Caco-2 (cell line): ENCODE measurements at regions not wholly inside any gene's neighbourhood (a gene's known extent, or its start where the extent isn't known, plus 50 kb on each side); places are given as distances from the start of the nearest gene placed in this dataset.

Experiments
- BruUV-seq: library from RNA; stranded (reverse); fragments of 400-500 nt; replicated peaks from 2 replicates; lab custom pipeline; 2021; lab: Mats Ljungman, UMichigan
- CTCF ChIA-PET: fragments of 300-600 bp; sonication (Branson Sonifier 250); formaldehyde crosslinking; loops from one replicate; lab custom pipeline; 2022; ENCODE audit warnings: antibody characterized with exemption; lab: Charles Lee
- POLR2A ChIA-PET: fragments of 300-600 bp; sonication (Branson Sonifier 250); formaldehyde crosslinking; loops from one replicate; lab custom pipeline; 2022; ENCODE audit warnings: antibody characterized with exemption; lab: Charles Lee
- DNase-seq, 2 experiments: peaks; one replicate each; pipeline versions ENCODE4 v3.0.0 to v3.0.0-alpha.2; 2020 to 2022
- H3K27me3 ChIP-seq: replicated peaks from 2 replicates; pipeline ENCODE4 v1.6.0; 2011; ENCODE audit warnings: low read length; ENCODE audit not compliant: control insufficient read depth, insufficient read depth
- H3K36me3 ChIP-seq: 2 replicates; pipeline ENCODE4 v1.5.1; 2011; ENCODE audit warnings: low read length; ENCODE audit not compliant: control insufficient read depth, insufficient read depth
- H3K4me1 ChIP-seq: fragments of 250-450 bp; sonication (Bioruptor Pico); 2 replicates; pipeline ENCODE4 v1.5.1; 2020; ENCODE audit warnings: mild to moderate bottlenecking
- H3K4me3 ChIP-seq: 2 replicates; pipeline ENCODE4 v1.5.1; 2011; ENCODE audit warnings: low read depth, mild to moderate bottlenecking, control low read depth, low read length
- H3K9me3 ChIP-seq: fragments of 250-450 bp; sonication (Bioruptor Pico); 2 replicates; pipeline ENCODE4 v1.5.1; 2020; ENCODE audit warnings: mild to moderate bottlenecking, moderate library complexity
- H3K27ac Mint-ChIP-seq: one replicate; pipeline ENCODE4 v1.8.0; 2022; ENCODE audit warnings: mixed read lengths; ENCODE audit not compliant: unreplicated experiment
- H3K27me3 Mint-ChIP-seq: one replicate; pipeline ENCODE4 v1.8.0; 2022; ENCODE audit warnings: mixed read lengths; ENCODE audit not compliant: insufficient read depth, unreplicated experiment
- H3K36me3 Mint-ChIP-seq: one replicate; pipeline ENCODE4 v1.8.0; 2022; ENCODE audit warnings: mild to moderate bottlenecking, mixed read lengths; ENCODE audit not compliant: insufficient read depth, unreplicated experiment
- H3K4me1 Mint-ChIP-seq: one replicate; pipeline ENCODE4 v1.8.0; 2022; ENCODE audit warnings: low read depth, mixed read lengths; ENCODE audit not compliant: unreplicated experiment
- H3K4me3 Mint-ChIP-seq: one replicate; pipeline ENCODE4 v1.8.0; 2022; ENCODE audit warnings: mild to moderate bottlenecking, moderate library complexity, mixed read lengths; ENCODE audit not compliant: unreplicated experiment
- H3K9me3 Mint-ChIP-seq: one replicate; pipeline ENCODE4 v1.8.0; 2022; ENCODE audit warnings: mixed read lengths; ENCODE audit not compliant: unreplicated experiment
- CTCF ChIP-seq, 2 experiments: fragments of 200-600 bp in 1 of 2; IDR thresholded peaks; 1 replicate in 1 of 2; 2 replicates in 1 of 2; pipeline versions ENCODE4 v1.5.1 to v1.8.0; 2011 to 2022; ENCODE audit warnings: antibody characterized with exemption in 1 of 2, control low read depth in 1 of 2, inconsistent platforms in 1 of 2, low read depth in 1 of 2, low read length in 1 of 2, mild to moderate bottlenecking in 1 of 2, moderate library complexity in 1 of 2; ENCODE audit not compliant: insufficient read depth in 1 of 2, severe bottlenecking in 1 of 2, unreplicated experiment in 1 of 2
- intact Hi-C: fragments of 100-400 bp; cut with micrococcal nuclease; formaldehyde crosslinking; loops from one replicate; pipeline ENCODE4 v1.10.0; 2022; ENCODE audit not compliant: unreplicated experiment

DNA sequence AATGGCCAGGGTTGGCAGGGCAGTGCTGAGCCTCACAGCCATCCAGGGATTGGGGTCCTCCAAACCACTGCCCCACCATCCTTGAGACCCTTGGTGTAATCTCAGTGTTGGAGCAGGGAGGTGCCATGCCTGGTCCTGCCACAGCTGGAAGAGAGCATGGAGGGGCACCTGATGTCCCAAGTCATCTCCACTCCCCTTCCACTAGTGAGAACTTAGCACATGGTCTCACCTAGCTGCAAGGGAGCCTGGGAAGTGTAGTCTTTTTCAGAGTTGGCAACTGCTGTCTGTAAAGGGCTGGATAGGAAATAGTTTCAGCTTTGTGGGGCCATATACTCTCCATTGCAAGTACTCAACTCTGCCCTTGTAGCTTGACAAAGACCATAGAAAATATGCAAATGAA is 238.7 kb downstream of the RPS24 start:
- no peak for TF ChIP-seq CTCF (IDR thresholded peaks at IDR 0.05; ENCODE audit: insufficient read depth in 1 of 2, low read depth in 1 of 2, low read length in 1 of 2, severe bottlenecking in 1 of 2, unreplicated experiment in 1 of 2)
- intact Hi-C loops, result no loop called here
- no TSS peak for BruUV-seq
- no peaks in the 10 kb centered on the region for H3K27me3 Mint-ChIP-seq
- peaks cover 3% of the 10 kb centered on the region; the same call in 1 of the 2 replicates for H3K4me1 ChIP-seq
- POLR2A ChIA-PET, result no interaction called here
- no peaks in the 10 kb centered on the region for H3K36me3 Mint-ChIP-seq
- peaks cover 6% of the 10 kb centered on the region for H3K4me1 Mint-ChIP-seq
- CTCF ChIA-PET, result no interaction called here
- H3K36me3 ChIP-seq, result no peaks in the 10 kb centered on the region
- no peak for DNase-seq
- no peak overlapping the region for H3K27ac Mint-ChIP-seq
- H3K4me3 Mint-ChIP-seq, result no peak overlapping the region
- H3K9me3 Mint-ChIP-seq, result no peaks in the 10 kb centered on the region
- no peaks in the 10 kb centered on the region for H3K27me3 ChIP-seq
- no peak overlapping the region for H3K4me3 ChIP-seq
- H3K9me3 ChIP-seq, result no peaks in the 10 kb centered on the region; the same call in 1 of the 2 replicates

DNA sequence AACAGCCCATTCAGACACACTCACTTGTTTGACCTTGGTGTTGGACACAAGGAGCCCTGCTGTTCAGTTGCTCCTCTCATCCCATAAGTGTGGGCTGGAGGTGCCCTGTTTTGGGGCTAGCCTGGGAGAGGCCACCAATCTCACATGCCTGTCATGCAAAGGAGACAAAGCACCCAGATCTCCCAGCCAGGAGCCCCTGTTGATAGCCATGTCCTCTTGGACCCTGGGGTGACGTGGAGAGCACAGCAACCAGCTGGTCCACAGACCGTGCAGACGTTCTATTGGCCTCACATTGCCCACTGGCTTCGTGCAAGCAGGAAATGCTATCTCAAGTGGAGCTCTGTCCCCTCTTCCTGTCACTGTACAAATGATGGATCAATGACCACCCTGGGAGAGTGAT is 240.8 kb downstream of the RPS24 start:
- H3K36me3 ChIP-seq, result no peaks in the 10 kb centered on the region
- Mint-ChIP-seq H3K27ac (no peak overlapping the region), H3K4me1 (no peaks in the 10 kb centered on the region), H3K9me3 (no peaks in the 10 kb centered on the region), H3K4me3 (no peak overlapping the region), H3K27me3 (no peaks in the 10 kb centered on the region), H3K36me3 (no peaks in the 10 kb centered on the region)
- POLR2A ChIA-PET, result no interaction called here
- intact Hi-C loops, result no loop called here
- no peaks in the 10 kb centered on the region for H3K9me3 ChIP-seq
- H3K4me1 ChIP-seq, result no peaks in the 10 kb centered on the region
- CTCF ChIA-PET, result no interaction called here
- no peaks in the 10 kb centered on the region for H3K27me3 ChIP-seq
- H3K4me3 ChIP-seq, result no peak overlapping the region
- DNase-seq, result no peak
- no TSS peak for BruUV-seq
- no peak for TF ChIP-seq CTCF (IDR thresholded peaks at IDR 0.05; ENCODE audit: insufficient read depth in 1 of 2, low read depth in 1 of 2, low read length in 1 of 2, severe bottlenecking in 1 of 2, unreplicated experiment in 1 of 2)

DNA sequence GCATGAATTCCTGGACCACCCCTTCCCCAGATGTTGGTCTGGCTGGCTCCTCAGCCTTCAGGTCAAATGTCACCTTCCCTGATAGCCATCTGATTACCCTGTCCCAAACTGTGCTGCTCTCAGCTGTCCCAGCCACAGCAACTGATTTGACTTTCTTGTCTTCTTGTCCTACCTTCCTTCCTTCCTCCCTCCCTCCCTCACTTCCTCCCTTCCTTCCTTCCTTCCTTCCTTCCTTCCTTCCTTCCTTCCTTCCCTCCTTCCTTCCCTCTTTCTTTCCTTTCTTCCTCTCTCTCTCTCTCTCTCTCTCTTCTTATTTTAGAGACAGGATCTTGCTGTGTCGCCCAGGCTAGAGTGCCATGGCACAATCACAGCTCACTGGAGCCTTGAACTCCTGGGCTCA is 242.5 kb downstream of the RPS24 start:
- Mint-ChIP-seq H3K27ac (no peak overlapping the region), H3K27me3 (no peaks in the 10 kb centered on the region), H3K4me1 (no peaks in the 10 kb centered on the region), H3K36me3 (no peaks in the 10 kb centered on the region), H3K9me3 (no peaks in the 10 kb centered on the region), H3K4me3 (no peak overlapping the region)
- Histone ChIP-seq H3K4me1 (no peaks in the 10 kb centered on the region), H3K36me3 (no peaks in the 10 kb centered on the region), H3K9me3 (no peaks in the 10 kb centered on the region), H3K27me3 (no peaks in the 10 kb centered on the region), H3K4me3 (no peak overlapping the region)
- TF ChIP-seq CTCF (IDR thresholded peaks at IDR 0.05; ENCODE audit: insufficient read depth in 1 of 2, low read depth in 1 of 2, low read length in 1 of 2, severe bottlenecking in 1 of 2, unreplicated experiment in 1 of 2), result no peak
- BruUV-seq, result no TSS peak
- ChIA-PET POLR2A (no interaction called here), CTCF (no interaction called here)
- DNase-seq, result no peak
- intact Hi-C loops, result no loop called here
